HG03159 (cell line): ENCODE measurements at regions not wholly inside any gene's neighbourhood (a gene's known extent, or its start where the extent isn't known, plus 50 kb on each side); places are given as distances from the start of the nearest gene placed in this dataset.

Experiments used
- ATAC-seq: cut with Tn5 transposase; IDR thresholded peaks from one replicate; pipeline ENCODE4 v1.9.1; 2021; ENCODE audit warnings: mild to moderate bottlenecking, moderate library complexity; ENCODE audit not compliant: unreplicated experiment

- ATAC-seq: no peak
Measured at GRCh38 chr14:98688446-98688845, 583.6 kb downstream of the BCL11B start.

- ATAC-seq: no peak
Measured at GRCh38 chr14:98689951-98690350, 582.0 kb downstream of the BCL11B start.

GRCh38 chr14:98692832-98693231 is 579.2 kb downstream of the BCL11B start:
- no peak for ATAC-seq

- ATAC-seq: no peak
Measured at GRCh38 chr14:98694541-98694940, 577.5 kb downstream of the BCL11B start.

GRCh38 chr14:98695809-98696208 is 576.2 kb downstream of the BCL11B start:
- no peak for ATAC-seq

- ATAC-seq: no peak
Measured at GRCh38 chr14:98698341-98698740, 573.7 kb downstream of the BCL11B start.

- ATAC-seq: no peak
Measured at GRCh38 chr14:98700748-98701147, 571.2 kb downstream of the BCL11B start.

- no peak for ATAC-seq
Measured at GRCh38 chr14:98701377-98701776, 570.6 kb downstream of the BCL11B start.

- ATAC-seq: no peak
Measured at GRCh38 chr14:98704441-98704840, 567.6 kb downstream of the BCL11B start.

- no peak for ATAC-seq
Measured at GRCh38 chr14:98705871-98706300, 566.1 kb downstream of the BCL11B start.

- ATAC-seq: no peak
Measured at GRCh38 chr14:98707522-98707921, 564.5 kb downstream of the BCL11B start.

- ATAC-seq: no peak
Measured at GRCh38 chr14:98708555-98708954, 563.4 kb downstream of the BCL11B start.

- no peak for ATAC-seq
Measured at GRCh38 chr14:98711453-98711852, 560.5 kb downstream of the BCL11B start.

- no peak for ATAC-seq
Measured at GRCh38 chr14:98714626-98715425, 557.2 kb downstream of the BCL11B start.

- no peak for ATAC-seq
Measured at GRCh38 chr14:98716133-98716532, 555.9 kb downstream of the BCL11B start.

GRCh38 chr14:98721061-98721460 is 550.9 kb downstream of the BCL11B start:
- no peak for ATAC-seq

- no peak for ATAC-seq
Measured at GRCh38 chr14:98724734-98725133, 547.3 kb downstream of the BCL11B start.

GRCh38 chr14:98725191-98725590 is 546.8 kb downstream of the BCL11B start:
- no peak for ATAC-seq

- ATAC-seq: no peak
Measured at GRCh38 chr14:98725676-98726075, 546.3 kb downstream of the BCL11B start.

GRCh38 chr14:98726585-98727405 is 545.2 kb downstream of the BCL11B start:
- no peak for ATAC-seq

GRCh38 chr14:98728024-98728423 is 544.0 kb downstream of the BCL11B start:
- no peak for ATAC-seq

- no peak for ATAC-seq
Measured at GRCh38 chr14:98728836-98729235, 543.2 kb downstream of the BCL11B start.
